IPS-NIHi7 (cell line): ENCODE measurements at regions not wholly inside any gene's neighbourhood (a gene's known extent, or its start where the extent isn't known, plus 50 kb on each side); places are given as distances from the start of the nearest gene placed in this dataset.

Source experiments
- DNase-seq: peaks from one replicate; pipeline ENCODE4 v3.0.0; 2012; ENCODE audit warnings: mixed read lengths; ENCODE audit errors: extremely low spot score

- DNase-seq: no peak
Observed at GRCh38 chr13:104365430-104365829, 1299.2 kb upstream of the SLC10A2 start.

GRCh38 chr13:104357672-104358354, 1291.6 kb upstream of the SLC10A2 start:
- no peak for DNase-seq

- no peak for DNase-seq
Observed at GRCh38 chr13:104357174-104357573, 1291.0 kb upstream of the SLC10A2 start.

GRCh38 chr13:104355041-104355670, 1288.9 kb upstream of the SLC10A2 start:
- DNase-seq: no peak

GRCh38 chr13:104327211-104327610, 1261.0 kb upstream of the SLC10A2 start:
- no peak for DNase-seq

GRCh38 chr13:104326523-104326922, 1260.3 kb upstream of the SLC10A2 start:
- no peak for DNase-seq

GRCh38 chr13:104321756-104322155, 1255.5 kb upstream of the SLC10A2 start:
- DNase-seq: no peak

GRCh38 chr13:104320446-104320845, 1254.2 kb upstream of the SLC10A2 start:
- DNase-seq: no peak

- DNase-seq: no peak
Observed at GRCh38 chr13:104318121-104318520, 1251.9 kb upstream of the SLC10A2 start.

GRCh38 chr13:104315606-104316005, 1249.4 kb upstream of the SLC10A2 start:
- no peak for DNase-seq

GRCh38 chr13:104314926-104315535, 1248.8 kb upstream of the SLC10A2 start:
- no peak for DNase-seq

GRCh38 chr13:104314321-104314720, 1248.1 kb upstream of the SLC10A2 start:
- no peak for DNase-seq

- no peak for DNase-seq
Observed at GRCh38 chr13:104310861-104311260, 1244.6 kb upstream of the SLC10A2 start.

- no peak for DNase-seq
Observed at GRCh38 chr13:104309431-104309830, 1243.2 kb upstream of the SLC10A2 start.

GRCh38 chr13:104301171-104301975, 1235.2 kb upstream of the SLC10A2 start:
- DNase-seq: no peak

GRCh38 chr13:104297075-104297474, 1230.9 kb upstream of the SLC10A2 start:
- DNase-seq: no peak

GRCh38 chr13:104296286-104296685, 1230.1 kb upstream of the SLC10A2 start:
- DNase-seq: no peak

- DNase-seq: no peak
Observed at GRCh38 chr13:104295537-104295936, 1229.3 kb upstream of the SLC10A2 start.

- no peak for DNase-seq
Observed at GRCh38 chr13:104289400-104289799, 1223.2 kb upstream of the SLC10A2 start.

GRCh38 chr13:104288496-104288895, 1222.3 kb upstream of the SLC10A2 start:
- no peak for DNase-seq

GRCh38 chr13:104286566-104287290, 1220.5 kb upstream of the SLC10A2 start:
- peak; percentile 33 for DNase-seq

GRCh38 chr13:104281910-104282309, 1215.7 kb upstream of the SLC10A2 start:
- DNase-seq: no peak
